ENCODE measurements at regions not wholly inside any gene's neighbourhood (a gene's known extent, or its start where the extent isn't known, plus 50 kb on each side); places are given as distances from the start of the nearest gene placed in this dataset.

DNA sequence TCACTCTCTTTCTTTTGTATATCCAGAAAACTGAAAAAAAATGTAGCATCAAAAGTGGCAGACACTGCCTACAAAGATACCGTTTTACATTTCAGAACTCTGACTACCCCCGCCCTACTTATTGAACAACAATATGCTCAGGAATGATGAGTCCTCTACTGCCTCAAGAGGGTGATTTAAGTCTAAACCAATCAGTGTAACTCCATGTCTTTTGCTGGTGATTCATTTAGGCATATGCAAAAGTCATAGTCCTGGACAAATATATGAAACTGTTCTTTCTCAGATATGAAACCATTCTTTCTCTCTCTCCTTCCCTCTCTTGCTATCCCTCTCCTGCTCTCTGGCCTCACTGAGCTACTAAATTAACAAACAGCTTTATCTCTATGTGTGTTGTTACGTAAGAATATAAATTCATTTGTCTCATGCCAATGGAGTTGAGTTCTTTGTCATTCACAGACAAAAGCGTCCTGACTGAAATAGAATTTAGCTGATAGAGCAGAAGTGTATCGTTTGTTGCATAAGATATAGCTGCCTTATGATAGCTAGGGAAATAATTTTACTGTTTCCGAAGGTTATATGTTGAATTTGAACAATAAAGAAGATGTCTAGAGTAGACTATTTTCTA is 133.7 kb upstream of the OSTN start:
- TF ChIP-seq, protein P1, sequence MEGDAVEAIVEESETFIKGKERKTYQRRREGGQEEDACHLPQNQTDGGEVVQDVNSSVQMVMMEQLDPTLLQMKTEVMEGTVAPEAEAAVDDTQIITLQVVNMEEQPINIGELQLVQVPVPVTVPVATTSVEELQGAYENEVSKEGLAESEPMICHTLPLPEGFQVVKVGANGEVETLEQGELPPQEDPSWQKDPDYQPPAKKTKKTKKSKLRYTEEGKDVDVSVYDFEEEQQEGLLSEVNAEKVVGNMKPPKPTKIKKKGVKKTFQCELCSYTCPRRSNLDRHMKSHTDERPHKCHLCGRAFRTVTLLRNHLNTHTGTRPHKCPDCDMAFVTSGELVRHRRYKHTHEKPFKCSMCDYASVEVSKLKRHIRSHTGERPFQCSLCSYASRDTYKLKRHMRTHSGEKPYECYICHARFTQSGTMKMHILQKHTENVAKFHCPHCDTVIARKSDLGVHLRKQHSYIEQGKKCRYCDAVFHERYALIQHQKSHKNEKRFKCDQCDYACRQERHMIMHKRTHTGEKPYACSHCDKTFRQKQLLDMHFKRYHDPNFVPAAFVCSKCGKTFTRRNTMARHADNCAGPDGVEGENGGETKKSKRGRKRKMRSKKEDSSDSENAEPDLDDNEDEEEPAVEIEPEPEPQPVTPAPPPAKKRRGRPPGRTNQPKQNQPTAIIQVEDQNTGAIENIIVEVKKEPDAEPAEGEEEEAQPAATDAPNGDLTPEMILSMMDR (IDR thresholded peaks at IDR 0.05; ENCODE audit: low read depth, low read length): no peak
- DNase-seq (ENCODE audit: extremely low read depth, low read depth): no peak

GRCh38 chr3:191051037-191051436 is 148.0 kb upstream of the OSTN start:
- TF ChIP-seq, protein P1 (IDR thresholded peaks at IDR 0.05; ENCODE audit: low read depth, low read length): peak; percentile 28
- DNase-seq (ENCODE audit: extremely low read depth, low read depth): no peak

GRCh38 chr3:191047930-191048329 is 151.1 kb upstream of the OSTN start:
- TF ChIP-seq, protein P1 (IDR thresholded peaks at IDR 0.05; ENCODE audit: low read depth, low read length): no peak
- no peak for DNase-seq (ENCODE audit: extremely low read depth, low read depth)

DNA sequence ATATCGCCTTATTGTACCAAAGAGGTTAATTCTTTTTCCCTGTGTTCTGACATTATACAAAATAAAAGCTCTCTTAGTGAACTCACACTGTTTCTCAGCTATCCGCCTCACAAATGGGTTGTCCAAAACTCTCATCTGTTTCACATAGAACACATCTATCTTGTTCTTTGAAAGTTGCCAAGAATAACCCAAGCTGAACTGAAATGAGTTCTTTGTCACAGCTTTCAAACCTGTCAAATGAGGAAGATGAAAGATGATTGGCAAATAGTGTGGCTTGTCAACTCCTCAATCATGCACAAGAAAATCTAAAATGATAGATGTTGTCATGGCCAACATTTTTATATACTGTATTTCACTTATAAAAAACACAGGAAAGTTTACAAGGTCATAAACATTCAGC is 168.1 kb upstream of the OSTN start:
- TF ChIP-seq, protein P1 (IDR thresholded peaks at IDR 0.05; ENCODE audit: low read depth, low read length): no peak
- no peak for DNase-seq (ENCODE audit: extremely low read depth, low read depth)

DNA sequence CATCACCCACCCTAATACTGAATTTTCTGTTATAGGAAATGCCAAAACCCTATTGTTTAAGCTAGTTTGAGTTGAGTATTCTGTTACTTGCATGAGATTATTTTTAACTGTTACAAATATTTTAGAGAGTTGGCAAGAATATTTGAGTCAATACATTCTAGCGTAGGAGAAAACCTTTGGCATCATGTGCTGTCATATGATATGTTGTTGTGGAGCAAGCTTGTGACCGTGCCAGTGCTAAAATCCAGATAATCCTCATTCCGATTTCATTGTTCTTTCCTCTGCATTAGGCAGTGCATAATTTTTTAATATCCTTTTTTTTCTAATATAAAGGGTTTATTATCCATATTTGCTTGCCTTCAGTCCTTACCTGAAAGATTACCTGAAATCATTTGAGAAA is 168.0 kb upstream of the GMNC start:
- no peak for DNase-seq (ENCODE audit: extremely low read depth, low read depth)
- TF ChIP-seq, protein P1 (IDR thresholded peaks at IDR 0.05; ENCODE audit: low read depth, low read length): no peak

DNA sequence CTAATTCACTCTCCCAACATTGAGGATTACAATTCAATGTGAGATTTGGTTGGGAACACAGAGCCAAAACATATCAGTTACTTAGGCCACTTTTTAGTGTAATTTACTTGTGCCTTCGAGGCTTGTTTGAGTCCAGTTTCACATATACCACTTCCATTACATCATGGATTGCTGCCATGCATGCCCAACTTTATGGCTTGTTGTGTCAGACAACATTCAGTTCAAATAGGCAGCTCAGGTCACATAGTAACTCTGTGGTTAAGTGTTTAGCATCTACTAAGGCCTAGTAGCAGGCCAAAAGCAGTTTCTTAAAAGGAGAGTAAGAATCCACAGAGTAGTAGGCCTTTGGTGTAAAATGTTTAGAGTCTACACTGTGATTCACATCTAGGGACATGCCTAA is 164.3 kb upstream of the GMNC start:
- no peak for DNase-seq (ENCODE audit: extremely low read depth, low read depth)
- TF ChIP-seq, protein P1 (IDR thresholded peaks at IDR 0.05; ENCODE audit: low read depth, low read length): no peak

DNA sequence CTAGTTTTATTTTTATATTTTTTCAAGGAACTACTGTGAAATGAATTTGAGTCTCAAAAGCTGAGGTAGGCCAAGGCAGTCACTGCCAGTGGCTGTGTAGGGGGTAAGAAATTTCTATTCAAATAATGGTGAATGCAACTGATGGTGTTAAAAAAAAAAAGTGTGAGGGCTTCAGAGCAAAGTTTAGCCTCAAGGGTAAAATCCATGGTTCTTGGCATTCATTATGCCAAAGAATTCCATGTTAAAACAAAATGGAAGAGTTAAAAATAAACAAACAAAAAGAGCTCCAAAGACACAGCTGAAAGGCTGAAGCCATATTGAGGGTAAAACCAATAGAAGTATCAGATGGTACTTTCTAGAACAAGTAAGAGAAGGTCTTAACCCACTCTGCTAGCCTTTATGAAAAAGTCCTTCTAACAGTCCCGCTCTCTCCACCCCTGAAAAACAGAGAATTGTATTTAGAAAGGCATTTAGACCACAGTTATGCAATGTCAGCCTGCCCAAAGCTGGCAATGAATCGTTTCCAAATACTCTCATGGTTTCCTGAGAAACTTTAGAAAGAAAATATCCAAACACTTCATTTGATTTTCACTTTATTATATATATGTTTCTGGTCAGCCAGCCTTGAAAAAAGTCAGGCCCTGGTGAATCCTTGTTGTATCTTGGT is 158.4 kb upstream of the GMNC start:
- no peak for DNase-seq (ENCODE audit: extremely low read depth, low read depth)
- TF ChIP-seq, protein P1 (IDR thresholded peaks at IDR 0.05; ENCODE audit: low read depth, low read length): no peak

Data from AG09319 (cell line).